HG03159 (cell line): ENCODE measurements at regions not wholly inside any gene's neighbourhood (a gene's known extent, or its start where the extent isn't known, plus 50 kb on each side); places are given as distances from the start of the nearest gene placed in this dataset.

Experiments used
- ATAC-seq: cut with Tn5 transposase; IDR thresholded peaks from one replicate; pipeline ENCODE4 v1.9.1; 2021; ENCODE audit warnings: mild to moderate bottlenecking, moderate library complexity; ENCODE audit not compliant: unreplicated experiment

GRCh38 chr10:121167534-121168243 lies 316.5 kb downstream of the WDR11 start:
- no peak for ATAC-seq

- ATAC-seq, result no peak
Observed at GRCh38 chr10:121168545-121169216, 317.5 kb downstream of the WDR11 start.

GRCh38 chr10:121169406-121169805 lies 318.2 kb downstream of the WDR11 start:
- ATAC-seq, result no peak

GRCh38 chr10:121171825-121172787 lies 320.9 kb downstream of the WDR11 start:
- ATAC-seq, result no peak

GRCh38 chr10:121179006-121179405 lies 327.8 kb downstream of the WDR11 start:
- no peak for ATAC-seq

- no peak for ATAC-seq
Observed at GRCh38 chr10:121182219-121182618, 331.1 kb downstream of the WDR11 start.

- ATAC-seq, result no peak
Observed at GRCh38 chr10:121183236-121183635, 332.1 kb downstream of the WDR11 start.

- ATAC-seq, result no peak
Observed at GRCh38 chr10:121183707-121184106, 332.5 kb downstream of the WDR11 start.

- no peak for ATAC-seq
Observed at GRCh38 chr10:121185816-121186455, 334.8 kb downstream of the WDR11 start.

GRCh38 chr10:121187391-121187790 lies 336.2 kb downstream of the WDR11 start:
- no peak for ATAC-seq

- no peak for ATAC-seq
Observed at GRCh38 chr10:121188005-121188404, 336.8 kb downstream of the WDR11 start.

- no peak for ATAC-seq
Observed at GRCh38 chr10:121189066-121189465, 337.9 kb downstream of the WDR11 start.

- ATAC-seq, result no peak
Observed at GRCh38 chr10:121194696-121195523, 343.7 kb downstream of the WDR11 start.

- ATAC-seq, result no peak
Observed at GRCh38 chr10:121195524-121195910, 344.4 kb downstream of the WDR11 start.

GRCh38 chr10:121199081-121199480 lies 347.9 kb downstream of the WDR11 start:
- no peak for ATAC-seq

- no peak for ATAC-seq
Observed at GRCh38 chr10:121205625-121206024, 354.5 kb downstream of the WDR11 start.

- no peak for ATAC-seq
Observed at GRCh38 chr10:121211446-121211845, 360.3 kb downstream of the WDR11 start.

GRCh38 chr10:121213437-121213836 lies 362.3 kb downstream of the WDR11 start:
- no peak for ATAC-seq

GRCh38 chr10:121216295-121216694 lies 365.1 kb downstream of the WDR11 start:
- no peak for ATAC-seq

- ATAC-seq, result no peak
Observed at GRCh38 chr10:121216721-121217181, 365.6 kb downstream of the WDR11 start.
